ENCODE measurements at regions not wholly inside any gene's neighbourhood (a gene's known extent, or its start where the extent isn't known, plus 50 kb on each side); places are given as distances from the start of the nearest gene placed in this dataset.

GRCh38 chr6:8707369-8707768, 272.0 kb upstream of the SLC35B3 start:
- TF ChIP-seq GATA3 (IDR thresholded peaks at IDR 0.05; ENCODE audit: low read depth, low read length) = no peak
- no peak for TF ChIP-seq GATA2 (IDR thresholded peaks at IDR 0.05; ENCODE audit: low read depth, low read length)

Data from SH-SY5Y (cell line).